SK-N-MC (cell line): ENCODE measurements at regions not wholly inside any gene's neighbourhood (a gene's known extent, or its start where the extent isn't known, plus 50 kb on each side); places are given as distances from the start of the nearest gene placed in this dataset.

Experiments
- EZH2 ChIP-seq: fragments of 200-600 bp; sonication (generic); IDR thresholded peaks from one replicate; pipeline ENCODE4 v1.6.1; 2017; ENCODE audit warnings: antibody characterized with exemption
- POLR2AphosphoS5 ChIP-seq: IDR thresholded peaks from 2 replicates; pipeline ENCODE4 v1.6.1; 2012; ENCODE audit warnings: mild to moderate bottlenecking, low read depth, low read length, borderline replicate concordance

GRCh38 chr5:179404321-179405053, 59.2 kb upstream of the ADAMTS2 start:
- TF ChIP-seq POLR2AphosphoS5 (no peak), EZH2 (no peak)
